Testis (tissue), 2 donors: ENCODE measurements at regions not wholly inside any gene's neighbourhood (a gene's known extent, or its start where the extent isn't known, plus 50 kb on each side); places are given as distances from the start of the nearest gene placed in this dataset.

Experiments
- CTCF ChIP-seq, 3 experiments: fragments of 450-650 bp in 2 of 3; fragments of 200-600 bp in 1 of 3; sonication (generic) in 1 of 3; IDR thresholded peaks; one replicate each; pipeline ENCODE4 v1.5.1; 2016 to 2019; ENCODE audit warnings: antibody characterized with exemption in 3 of 3, mild to moderate bottlenecking in 2 of 3, moderate library complexity in 1 of 3
- POLR2A ChIP-seq: fragments of 450-650 bp; IDR thresholded peaks from one replicate; pipeline ENCODE4 v1.6.1; 2017; ENCODE audit warnings: antibody characterized with exemption, mild to moderate bottlenecking, moderate library complexity

GRCh38 chr15:26103002-26103404 is 239.9 kb upstream of the ATP10A start:
- TF ChIP-seq CTCF (IDR thresholded peaks at IDR 0.05) (no peak), POLR2A (no peak)
